Gastrocnemius medialis (tissue), 4 donors: ENCODE measurements at regions not wholly inside any gene's neighbourhood (a gene's known extent, or its start where the extent isn't known, plus 50 kb on each side); places are given as distances from the start of the nearest gene placed in this dataset.

ENCODE experiments used
- ATAC-seq, 2 donors: fragments of 150-250 bp; one replicate each; pipeline ENCODE4 v1.9.1; 2016
- DNase-seq, 2 donors: peaks; one replicate each; pipeline ENCODE4 v3.0.0-alpha.2; 2019
- H3K27ac ChIP-seq, 4 donors: fragments of 200-600 bp; sonication (generic); 1 replicate in 1 of 4; 2 replicates in 3 of 4; pipeline ENCODE4 v1.5.1; 2016 to 2018; ENCODE audit warnings: mild to moderate bottlenecking in 2 of 4, moderate library complexity in 1 of 4
- H3K27me3 ChIP-seq, 3 donors: fragments of 200-600 bp; sonication (generic) in 2 of 3; 1 replicate in 1 of 3; 2 replicates in 2 of 3; pipeline versions ENCODE4 v1.5.1 to v1.6.0; 2016 to 2019; ENCODE audit warnings: mild to moderate bottlenecking in 1 of 3, moderate library complexity in 1 of 3
- H3K36me3 ChIP-seq, 2 donors: fragments of 200-600 bp; sonication (generic) in 1 of 2; one replicate each; pipeline ENCODE4 v1.5.1; 2017 to 2018
- H3K4me1 ChIP-seq, 2 donors: fragments of 200-600 bp; sonication (generic) in 1 of 2; one replicate each; pipeline ENCODE4 v1.5.1; 2016 to 2017; ENCODE audit warnings: mild to moderate bottlenecking in 2 of 2
- H3K4me3 ChIP-seq, 4 donors: fragments of 200-600 bp; sonication (generic) in 3 of 4; 1 replicate in 1 of 4; 2 replicates in 3 of 4; pipeline ENCODE4 v1.5.1; 2016 to 2019; ENCODE audit warnings: mild to moderate bottlenecking in 2 of 4
- H3K9me3 ChIP-seq, 3 donors: fragments of 200-600 bp; sonication (generic) in 2 of 3; 1 replicate in 1 of 3; 2 replicates in 2 of 3; pipeline ENCODE4 v1.5.1; 2016 to 2019
- CTCF ChIP-seq, 5 experiments: fragments of 450-650 bp in 3 of 5; fragments of 200-600 bp in 2 of 5; sonication (generic) in 2 of 5; IDR thresholded peaks in 4 of 5; conservative IDR thresholded peaks in 1 of 5; 1 replicate in 4 of 5; 2 replicates in 1 of 5; pipeline ENCODE4 v1.5.1; 2016 to 2019; ENCODE audit warnings: antibody characterized with exemption in 5 of 5, mild to moderate bottlenecking in 3 of 5, moderate library complexity in 3 of 5
- POLR2A ChIP-seq, 2 donors: fragments of 450-650 bp; IDR thresholded peaks; one replicate each; pipeline ENCODE4 v1.6.1; 2017; ENCODE audit warnings: antibody characterized with exemption in 2 of 2, mild to moderate bottlenecking in 2 of 2, moderate library complexity in 2 of 2
- in situ Hi-C, 4 donors: fragments of 200-750 bp; cut with MboI; loops; one replicate each; pipeline versions ENCODE4 v1.15.0 to v1.8.0; 2017; ENCODE audit warnings: low sequenced_read_pairs in 4 of 4
- intact Hi-C: fragments of 100-400 bp; cut with DNase I; formaldehyde crosslinking; loops from one replicate; pipeline ENCODE4 v1.15.1; 2023; ENCODE audit warnings: low total_unique reads

GRCh38 chr16:63629272-63629671 lies 1492.6 kb downstream of the CDH11 start:
- H3K9me3 ChIP-seq: no peaks in the 10 kb centered on the region
- ATAC-seq (no peak), DNase-seq (no peak)
- no peak overlapping the region for H3K4me3 ChIP-seq
- H3K36me3 ChIP-seq: no peaks in the 10 kb centered on the region
- H3K4me1 ChIP-seq: no peaks in the 10 kb centered on the region
- no peak overlapping the region for H3K27ac ChIP-seq
- no peaks in the 10 kb centered on the region for H3K27me3 ChIP-seq
- intact Hi-C loops (no loop called here), in situ Hi-C loops (no loop called here)
- TF ChIP-seq CTCF (IDR thresholded peaks at IDR 0.05 in 4 of 5, conservative IDR thresholded peaks at IDR 0.05 in 1 of 5): no peak
- TF ChIP-seq POLR2A (IDR thresholded peaks at IDR 0.05): no peak

- ATAC-seq (no peak), DNase-seq (no peak)
- intact Hi-C loops: no loop called here
- Histone ChIP-seq H3K4me1 (no peaks in the 10 kb centered on the region), H3K27me3 (no peaks in the 10 kb centered on the region), H3K9me3 (no peaks in the 10 kb centered on the region), H3K36me3 (no peaks in the 10 kb centered on the region), H3K27ac (no peak overlapping the region), H3K4me3 (no peak overlapping the region)
- no peak for TF ChIP-seq POLR2A (IDR thresholded peaks at IDR 0.05)
- TF ChIP-seq CTCF (IDR thresholded peaks at IDR 0.05 in 4 of 5, conservative IDR thresholded peaks at IDR 0.05 in 1 of 5): no peak
- in situ Hi-C loops: no loop called here
These were observed 1493.1 kb downstream of the CDH11 start for GRCh38 chr16:63628812-63629211.

- intact Hi-C loops (no loop called here), in situ Hi-C loops (no loop called here)
- Histone ChIP-seq H3K27me3 (no peaks in the 10 kb centered on the region), H3K27ac (no peak overlapping the region), H3K36me3 (no peaks in the 10 kb centered on the region), H3K4me1 (no peaks in the 10 kb centered on the region), H3K9me3 (no peaks in the 10 kb centered on the region), H3K4me3 (no peak overlapping the region)
- TF ChIP-seq POLR2A (IDR thresholded peaks at IDR 0.05): no peak
- TF ChIP-seq CTCF (IDR thresholded peaks at IDR 0.05 in 4 of 5, conservative IDR thresholded peaks at IDR 0.05 in 1 of 5): no peak
- ATAC-seq (no peak), DNase-seq (no peak)
These were observed 1496.7 kb downstream of the CDH11 start for GRCh38 chr16:63625126-63625525.

- H3K36me3 ChIP-seq: no peaks in the 10 kb centered on the region
- H3K27me3 ChIP-seq: no peaks in the 10 kb centered on the region
- TF ChIP-seq POLR2A (IDR thresholded peaks at IDR 0.05) (no peak), CTCF (IDR thresholded peaks at IDR 0.05 in 4 of 5, conservative IDR thresholded peaks at IDR 0.05 in 1 of 5) (no peak)
- no peak overlapping the region for H3K27ac ChIP-seq
- intact Hi-C loops (no loop called here), in situ Hi-C loops (no loop called here)
- DNase-seq: no peak
- no peak overlapping the region for H3K4me3 ChIP-seq
- no peak for ATAC-seq
- no peaks in the 10 kb centered on the region for H3K9me3 ChIP-seq
- H3K4me1 ChIP-seq: no peaks in the 10 kb centered on the region
These were observed 1498.3 kb downstream of the CDH11 start for GRCh38 chr16:63623551-63624039.

GRCh38 chr16:63618896-63619485 lies 1502.9 kb downstream of the CDH11 start:
- intact Hi-C loops: no loop called here
- Histone ChIP-seq H3K9me3 (no peaks in the 10 kb centered on the region), H3K27me3 (no peaks in the 10 kb centered on the region), H3K27ac (no peak overlapping the region), H3K4me3 (no peak overlapping the region), H3K4me1 (no peaks in the 10 kb centered on the region), H3K36me3 (no peaks in the 10 kb centered on the region)
- ATAC-seq (no peak), DNase-seq (no peak)
- TF ChIP-seq CTCF (IDR thresholded peaks at IDR 0.05 in 4 of 5, conservative IDR thresholded peaks at IDR 0.05 in 1 of 5) (no peak), POLR2A (IDR thresholded peaks at IDR 0.05) (no peak)
- in situ Hi-C loops: no loop called here
